DOHH2 (cell line): ENCODE measurements at regions not wholly inside any gene's neighbourhood (a gene's known extent, or its start where the extent isn't known, plus 50 kb on each side); places are given as distances from the start of the nearest gene placed in this dataset.

Source experiments
- H3F3A ChIP-seq: fragments of 200-600 bp; sonication (generic), shearing (Covaris generic); 2 replicates; pipeline ENCODE4 v1.6.0; 2016; ENCODE audit warnings: antibody characterized with exemption, mild to moderate bottlenecking; ENCODE audit not compliant: control insufficient read depth, insufficient read depth
- H3K27ac ChIP-seq: fragments of 200-600 bp; sonication (generic); 2 replicates; pipeline ENCODE4 v1.5.1; 2014; ENCODE audit warnings: low read depth, mild to moderate bottlenecking, low read length, moderate library complexity
- H3K27me3 ChIP-seq: fragments of 200-600 bp; sonication (generic); 2 replicates; pipeline ENCODE4 v1.6.1; 2014; ENCODE audit warnings: mild to moderate bottlenecking, low read length, mixed read lengths; ENCODE audit not compliant: control insufficient read depth
- H3K36me3 ChIP-seq: fragments of 200-600 bp; sonication (generic); 2 replicates; pipeline ENCODE4 v1.6.1; 2014; ENCODE audit warnings: mild to moderate bottlenecking, low read length, moderate library complexity, mixed read lengths; ENCODE audit not compliant: control insufficient read depth
- H3K4me1 ChIP-seq: fragments of 200-600 bp; sonication (generic); 2 replicates; pipeline ENCODE4 v1.6.1; 2014; ENCODE audit warnings: mild to moderate bottlenecking, low read length, mixed read lengths; ENCODE audit not compliant: control insufficient read depth
- H3K4me2 ChIP-seq: fragments of 200-600 bp; sonication (generic); 2 replicates; pipeline ENCODE4 v1.6.0; 2014; ENCODE audit warnings: mild to moderate bottlenecking, low read length, moderate library complexity
- H3K4me3 ChIP-seq: fragments of 200-600 bp; sonication (generic); 2 replicates; pipeline ENCODE4 v1.5.1; 2014; ENCODE audit warnings: mild to moderate bottlenecking, low read length, mixed read lengths
- H3K79me2 ChIP-seq: fragments of 200-600 bp; sonication (generic); 2 replicates; pipeline ENCODE4 v1.6.1; 2014; ENCODE audit warnings: mild to moderate bottlenecking, low read length, mixed read lengths; ENCODE audit not compliant: control insufficient read depth
- H3K9me2 ChIP-seq: fragments of 200-600 bp; sonication (generic); replicated peaks from 2 replicates; pipeline ENCODE4 v1.6.1; 2014; ENCODE audit warnings: mild to moderate bottlenecking, low read length, mixed read lengths; ENCODE audit not compliant: control insufficient read depth
- H3K9me3 ChIP-seq: fragments of 200-600 bp; sonication (generic); 2 replicates; pipeline ENCODE4 v1.6.1; 2014; ENCODE audit warnings: antibody characterized with exemption, low read length, mixed read lengths; ENCODE audit not compliant: control insufficient read depth, insufficient read depth
- H4K20me1 ChIP-seq: fragments of 200-600 bp; sonication (generic); 2 replicates; pipeline ENCODE4 v1.6.0; 2014; ENCODE audit warnings: low read depth, mild to moderate bottlenecking, antibody characterized with exemption, low read length, moderate library complexity; ENCODE audit not compliant: control insufficient read depth, insufficient read depth
- EZH2phosphoT487 ChIP-seq: fragments of 200-600 bp; sonication (generic); IDR thresholded peaks from 2 replicates; pipeline ENCODE4 v1.6.1; 2017; ENCODE audit warnings: borderline replicate concordance, mild to moderate bottlenecking, antibody characterized with exemption, low read length, moderate library complexity, mixed read lengths
- TF ChIP-seq, protein P1 (sequence below): fragments of 200-600 bp; sonication (generic); IDR thresholded peaks from one replicate; pipeline ENCODE4 v1.5.1; 2014; ENCODE audit warnings: antibody characterized with exemption, mild to moderate bottlenecking, low read depth, low read length; ENCODE audit not compliant: poor library complexity, severe bottlenecking

DNA sequence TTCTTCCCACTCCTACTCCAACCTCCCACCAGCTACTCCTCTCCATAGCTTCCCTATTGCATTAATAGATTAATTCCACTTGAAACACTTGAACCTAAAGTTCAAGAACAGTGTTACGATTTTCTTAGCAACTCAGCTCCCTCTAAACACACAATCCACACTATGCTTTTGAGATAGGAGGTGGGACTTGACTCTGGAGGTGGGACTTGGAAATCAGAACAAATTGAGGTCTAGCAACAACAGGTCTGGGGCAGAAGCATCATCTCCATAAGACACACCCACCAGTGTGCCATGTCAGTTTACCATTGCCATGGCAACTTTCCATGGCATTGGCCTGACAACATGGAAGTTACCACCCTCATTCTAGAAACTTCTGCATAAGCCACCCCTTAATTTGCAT is 336.5 kb upstream of the ALCAM start:
- H3K4me1 ChIP-seq: no peaks in the 10 kb centered on the region
- H4K20me1 ChIP-seq: no peaks in the 10 kb centered on the region
- H3K9me3 ChIP-seq: no peaks in the 10 kb centered on the region
- no peaks in the 10 kb centered on the region for H3K9me2 ChIP-seq
- TF ChIP-seq, protein P1, sequence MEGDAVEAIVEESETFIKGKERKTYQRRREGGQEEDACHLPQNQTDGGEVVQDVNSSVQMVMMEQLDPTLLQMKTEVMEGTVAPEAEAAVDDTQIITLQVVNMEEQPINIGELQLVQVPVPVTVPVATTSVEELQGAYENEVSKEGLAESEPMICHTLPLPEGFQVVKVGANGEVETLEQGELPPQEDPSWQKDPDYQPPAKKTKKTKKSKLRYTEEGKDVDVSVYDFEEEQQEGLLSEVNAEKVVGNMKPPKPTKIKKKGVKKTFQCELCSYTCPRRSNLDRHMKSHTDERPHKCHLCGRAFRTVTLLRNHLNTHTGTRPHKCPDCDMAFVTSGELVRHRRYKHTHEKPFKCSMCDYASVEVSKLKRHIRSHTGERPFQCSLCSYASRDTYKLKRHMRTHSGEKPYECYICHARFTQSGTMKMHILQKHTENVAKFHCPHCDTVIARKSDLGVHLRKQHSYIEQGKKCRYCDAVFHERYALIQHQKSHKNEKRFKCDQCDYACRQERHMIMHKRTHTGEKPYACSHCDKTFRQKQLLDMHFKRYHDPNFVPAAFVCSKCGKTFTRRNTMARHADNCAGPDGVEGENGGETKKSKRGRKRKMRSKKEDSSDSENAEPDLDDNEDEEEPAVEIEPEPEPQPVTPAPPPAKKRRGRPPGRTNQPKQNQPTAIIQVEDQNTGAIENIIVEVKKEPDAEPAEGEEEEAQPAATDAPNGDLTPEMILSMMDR: no peak
- no peak for TF ChIP-seq EZH2phosphoT487
- no peaks in the 10 kb centered on the region for H3F3A ChIP-seq
- no peaks in the 10 kb centered on the region for H3K27me3 ChIP-seq
- no peak overlapping the region for H3K27ac ChIP-seq
- no peak overlapping the region for H3K4me3 ChIP-seq
- H3K4me2 ChIP-seq: no peak overlapping the region
- no peaks in the 10 kb centered on the region for H3K36me3 ChIP-seq
- H3K79me2 ChIP-seq: no peaks in the 10 kb centered on the region

DNA sequence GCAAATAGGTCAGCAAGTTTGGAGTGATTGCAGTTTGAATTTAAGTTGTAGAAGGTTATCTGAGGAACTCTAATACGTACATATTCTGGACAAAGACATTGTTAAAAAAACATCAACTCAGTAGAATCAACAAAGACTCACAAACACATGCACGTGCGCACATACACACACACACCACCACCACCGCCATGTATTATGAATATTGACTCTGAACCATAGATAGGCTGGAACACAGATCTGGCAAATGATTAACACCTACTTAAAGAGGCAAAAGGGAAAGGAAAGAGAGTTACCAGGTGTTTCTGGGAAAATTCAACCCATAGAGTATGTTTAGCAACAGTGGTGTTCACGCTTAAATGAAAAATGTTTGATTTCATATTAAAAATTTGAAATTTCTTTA is 334.2 kb upstream of the ALCAM start:
- Histone ChIP-seq H3F3A (no peaks in the 10 kb centered on the region), H4K20me1 (no peaks in the 10 kb centered on the region), H3K4me3 (no peak overlapping the region), H3K4me2 (no peak overlapping the region), H3K27me3 (no peaks in the 10 kb centered on the region), H3K36me3 (no peaks in the 10 kb centered on the region), H3K9me2 (no peaks in the 10 kb centered on the region), H3K9me3 (no peaks in the 10 kb centered on the region), H3K4me1 (no peaks in the 10 kb centered on the region), H3K79me2 (no peaks in the 10 kb centered on the region), H3K27ac (no peak overlapping the region)
- TF ChIP-seq, protein P1: no peak
- no peak for TF ChIP-seq EZH2phosphoT487

DNA sequence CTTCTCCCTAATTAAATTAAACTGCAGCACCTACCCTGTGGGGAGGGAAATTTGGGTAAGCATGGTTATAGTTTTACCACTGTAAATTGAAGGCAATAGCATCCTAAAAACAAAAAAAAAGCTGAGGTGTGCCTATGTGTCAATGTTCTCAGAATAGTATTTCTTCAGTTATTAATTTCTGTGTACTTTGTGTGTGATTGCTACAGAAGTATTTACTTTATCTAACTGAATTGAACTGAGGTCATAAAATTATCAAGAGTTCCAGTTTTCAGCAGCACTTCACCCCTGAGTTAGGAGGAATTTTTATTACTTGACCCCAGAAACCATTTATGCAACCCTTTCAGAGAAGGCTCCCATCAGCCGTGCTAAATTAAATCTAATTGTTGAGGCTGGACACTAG is 333.6 kb upstream of the ALCAM start:
- Histone ChIP-seq H3K79me2 (no peaks in the 10 kb centered on the region), H3K9me2 (no peaks in the 10 kb centered on the region), H3K36me3 (no peaks in the 10 kb centered on the region), H3K27me3 (no peaks in the 10 kb centered on the region), H4K20me1 (no peaks in the 10 kb centered on the region), H3K4me1 (no peaks in the 10 kb centered on the region), H3F3A (no peaks in the 10 kb centered on the region), H3K4me2 (no peak overlapping the region), H3K9me3 (no peaks in the 10 kb centered on the region), H3K27ac (no peak overlapping the region), H3K4me3 (no peak overlapping the region)
- TF ChIP-seq EZH2phosphoT487: no peak
- TF ChIP-seq, protein P1: no peak

DNA sequence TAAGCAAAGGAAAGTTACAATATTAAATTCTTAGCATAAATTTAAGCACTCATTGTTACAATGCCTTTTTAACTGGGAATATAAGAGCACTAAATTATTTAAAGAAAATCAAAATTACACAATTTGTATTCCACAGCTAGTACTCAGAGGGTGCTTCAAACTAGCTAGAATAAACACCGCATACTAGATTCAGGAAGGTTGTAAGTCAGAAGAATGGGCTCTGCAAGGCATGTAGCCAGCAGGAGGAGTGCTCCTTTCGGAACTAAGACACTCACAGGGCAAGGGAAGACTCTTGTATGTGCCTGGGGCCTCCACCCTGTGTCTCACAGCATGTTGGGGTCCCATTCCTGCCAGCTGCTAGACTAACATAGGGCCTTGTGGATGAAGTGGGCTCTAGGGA is 327.7 kb upstream of the ALCAM start:
- H3K27ac ChIP-seq: no peak overlapping the region
- no peak for TF ChIP-seq EZH2phosphoT487
- TF ChIP-seq, protein P1: no peak
- no peaks in the 10 kb centered on the region for H3K79me2 ChIP-seq
- no peaks in the 10 kb centered on the region for H3K9me2 ChIP-seq
- H3K27me3 ChIP-seq: no peaks in the 10 kb centered on the region
- H3K9me3 ChIP-seq: no peaks in the 10 kb centered on the region
- H4K20me1 ChIP-seq: no peaks in the 10 kb centered on the region
- H3K4me3 ChIP-seq: no peak overlapping the region
- H3K4me1 ChIP-seq: no peaks in the 10 kb centered on the region
- H3F3A ChIP-seq: no peaks in the 10 kb centered on the region
- no peaks in the 10 kb centered on the region for H3K36me3 ChIP-seq
- H3K4me2 ChIP-seq: no peak overlapping the region
